ENCODE measurements at regions not wholly inside any gene's neighbourhood (a gene's known extent, or its start where the extent isn't known, plus 50 kb on each side); places are given as distances from the start of the nearest gene placed in this dataset.

DNA sequence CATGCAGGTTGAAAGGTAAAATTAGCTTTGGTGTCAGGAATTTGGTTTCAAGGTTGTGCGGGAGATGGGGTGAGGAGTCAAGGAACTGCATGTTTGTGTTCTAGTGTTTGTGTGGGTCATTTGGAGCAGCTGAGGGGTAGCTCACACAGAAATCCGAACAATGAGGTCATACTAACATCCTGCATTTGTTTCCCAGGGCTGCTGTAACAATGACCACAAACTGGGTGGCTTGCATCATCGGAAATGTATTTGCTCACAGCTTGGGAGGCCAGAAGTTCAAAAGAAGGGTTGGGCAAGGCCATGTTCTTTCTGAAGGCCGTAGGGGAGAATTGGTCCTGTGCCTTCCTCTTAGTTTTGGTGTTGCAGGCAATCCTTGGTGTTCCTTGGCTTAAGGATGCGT, 287.4 kb downstream of the HAPSTR1 start:
- Histone ChIP-seq H3K9me3 (ENCODE audit: control insufficient read depth, insufficient read depth, low read depth, low read length) (no peaks in the 10 kb centered on the region), H3K36me3 (ENCODE audit: control insufficient read depth in 2 of 2, insufficient read depth in 1 of 2, low read length in 2 of 2) (no peaks in the 10 kb centered on the region), H3K4me1 (ENCODE audit: control insufficient read depth, insufficient read depth, low read length) (no peaks in the 10 kb centered on the region), H3K4me3 (ENCODE audit: low read depth, low read length) (no peak overlapping the region), H3K27ac (ENCODE audit: extremely low read depth, low read depth, low read length) (no peak overlapping the region)
- CTCF ChIA-PET = interaction anchor here (0.6 kb wide), 1 partner anchor 611 kb away, joined by 3 read pairs; no protein-coding TSS in a partner anchor
- TF ChIP-seq, protein P1, sequence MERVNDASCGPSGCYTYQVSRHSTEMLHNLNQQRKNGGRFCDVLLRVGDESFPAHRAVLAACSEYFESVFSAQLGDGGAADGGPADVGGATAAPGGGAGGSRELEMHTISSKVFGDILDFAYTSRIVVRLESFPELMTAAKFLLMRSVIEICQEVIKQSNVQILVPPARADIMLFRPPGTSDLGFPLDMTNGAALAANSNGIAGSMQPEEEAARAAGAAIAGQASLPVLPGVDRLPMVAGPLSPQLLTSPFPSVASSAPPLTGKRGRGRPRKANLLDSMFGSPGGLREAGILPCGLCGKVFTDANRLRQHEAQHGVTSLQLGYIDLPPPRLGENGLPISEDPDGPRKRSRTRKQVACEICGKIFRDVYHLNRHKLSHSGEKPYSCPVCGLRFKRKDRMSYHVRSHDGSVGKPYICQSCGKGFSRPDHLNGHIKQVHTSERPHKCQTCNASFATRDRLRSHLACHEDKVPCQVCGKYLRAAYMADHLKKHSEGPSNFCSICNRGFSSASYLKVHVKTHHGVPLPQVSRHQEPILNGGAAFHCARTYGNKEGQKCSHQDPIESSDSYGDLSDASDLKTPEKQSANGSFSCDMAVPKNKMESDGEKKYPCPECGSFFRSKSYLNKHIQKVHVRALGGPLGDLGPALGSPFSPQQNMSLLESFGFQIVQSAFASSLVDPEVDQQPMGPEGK (tag by site-specific recombination; IDR thresholded peaks at IDR 0.05) = no peak
- no peak for TF ChIP-seq ZNF707 (tag by site-specific recombination; IDR thresholded peaks at IDR 0.05)
- TF ChIP-seq ZBTB17 (tag by site-specific recombination; IDR thresholded peaks at IDR 0.05) = no peak
- TF ChIP-seq BCL11A (tag by site-specific recombination; IDR thresholded peaks at IDR 0.05; ENCODE audit: low read depth) = no peak
- TF ChIP-seq ZNF394 (tag by site-specific recombination; IDR thresholded peaks at IDR 0.05; ENCODE audit: borderline replicate concordance) = peak; percentile 22; the same call in 1 of the 2 replicates
- no peak for TF ChIP-seq ZSCAN30 (tag by site-specific recombination; IDR thresholded peaks at IDR 0.05)
- peak; percentile 77 for TF ChIP-seq ZBTB21 (tag by site-specific recombination; IDR thresholded peaks at IDR 0.05)
- TF ChIP-seq, protein P2, sequence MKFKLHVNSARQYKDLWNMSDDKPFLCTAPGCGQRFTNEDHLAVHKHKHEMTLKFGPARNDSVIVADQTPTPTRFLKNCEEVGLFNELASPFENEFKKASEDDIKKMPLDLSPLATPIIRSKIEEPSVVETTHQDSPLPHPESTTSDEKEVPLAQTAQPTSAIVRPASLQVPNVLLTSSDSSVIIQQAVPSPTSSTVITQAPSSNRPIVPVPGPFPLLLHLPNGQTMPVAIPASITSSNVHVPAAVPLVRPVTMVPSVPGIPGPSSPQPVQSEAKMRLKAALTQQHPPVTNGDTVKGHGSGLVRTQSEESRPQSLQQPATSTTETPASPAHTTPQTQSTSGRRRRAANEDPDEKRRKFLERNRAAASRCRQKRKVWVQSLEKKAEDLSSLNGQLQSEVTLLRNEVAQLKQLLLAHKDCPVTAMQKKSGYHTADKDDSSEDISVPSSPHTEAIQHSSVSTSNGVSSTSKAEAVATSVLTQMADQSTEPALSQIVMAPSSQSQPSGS (tag by site-specific recombination; IDR thresholded peaks at IDR 0.05; ENCODE audit: low read depth) = no peak
- no peak for TF ChIP-seq ZBTB8A (tag by site-specific recombination; IDR thresholded peaks at IDR 0.05)
- POLR2A ChIA-PET = no interaction called here

DNA sequence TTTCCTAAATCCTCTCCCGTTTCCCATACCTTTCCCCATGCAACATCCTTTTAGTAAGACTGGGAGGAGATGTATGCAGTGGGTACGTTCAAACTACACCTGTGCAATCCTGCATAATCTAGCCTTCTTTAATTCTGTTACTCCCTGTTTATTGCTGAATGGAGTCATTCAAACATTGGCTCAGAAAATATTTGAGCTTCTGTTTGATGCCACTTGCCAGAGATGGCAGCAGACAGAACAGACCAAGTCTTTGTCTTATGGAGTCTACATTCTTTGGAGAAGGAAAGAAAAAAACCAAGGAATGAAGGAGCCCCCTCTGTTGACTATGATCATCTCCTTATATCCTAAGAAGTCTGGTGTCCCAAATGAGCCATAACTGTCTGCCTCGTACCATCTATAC, 288.8 kb downstream of the HAPSTR1 start:
- no peaks in the 10 kb centered on the region for H3K9me3 ChIP-seq (ENCODE audit: control insufficient read depth, insufficient read depth, low read depth, low read length)
- H3K4me3 ChIP-seq (ENCODE audit: low read depth, low read length) = no peak overlapping the region
- POLR2A ChIA-PET = no interaction called here
- CTCF ChIA-PET = interaction anchor here (0.6 kb wide), 1 partner anchor 263 kb away, joined by 3 read pairs; no protein-coding TSS in a partner anchor
- no peaks in the 10 kb centered on the region for H3K36me3 ChIP-seq (ENCODE audit: control insufficient read depth in 2 of 2, insufficient read depth in 1 of 2, low read length in 2 of 2)
- no peak overlapping the region for H3K27ac ChIP-seq (ENCODE audit: extremely low read depth, low read depth, low read length)
- TF ChIP-seq ZNF529 (tag by site-specific recombination; IDR thresholded peaks at IDR 0.05; ENCODE audit: insufficient replicate concordance) (no peak), ZNF843 (tag by site-specific recombination; IDR thresholded peaks at IDR 0.05) (no peak), ZNF169 (tag by site-specific recombination; IDR thresholded peaks at IDR 0.05) (no peak), ZNF391 (tag by site-specific recombination; IDR thresholded peaks at IDR 0.05; ENCODE audit: borderline replicate concordance, low read depth) (no peak), ZNF48 (tag by site-specific recombination; IDR thresholded peaks at IDR 0.05) (no peak), ZNF629 (tag by site-specific recombination; IDR thresholded peaks at IDR 0.05) (no peak), ZNF404 (tag by site-specific recombination; IDR thresholded peaks at IDR 0.05) (no peak), ZNF768 (tag by site-specific recombination; IDR thresholded peaks at IDR 0.05) (no peak), OSR2 (tag by site-specific recombination; IDR thresholded peaks at IDR 0.05) (no peak), ZNF660 (tag by site-specific recombination; IDR thresholded peaks at IDR 0.05) (no peak), ZNF621 (tag by site-specific recombination; IDR thresholded peaks at IDR 0.05) (no peak), KLF16 (tag by site-specific recombination; IDR thresholded peaks at IDR 0.05) (no peak), ZNF530 (tag by site-specific recombination; IDR thresholded peaks at IDR 0.05; ENCODE audit: low read depth) (no peak), ZNF157 (tag by site-specific recombination; IDR thresholded peaks at IDR 0.05) (no peak), ZNF112 (tag by site-specific recombination; IDR thresholded peaks at IDR 0.05) (no peak)
- TF ChIP-seq, protein P3, sequence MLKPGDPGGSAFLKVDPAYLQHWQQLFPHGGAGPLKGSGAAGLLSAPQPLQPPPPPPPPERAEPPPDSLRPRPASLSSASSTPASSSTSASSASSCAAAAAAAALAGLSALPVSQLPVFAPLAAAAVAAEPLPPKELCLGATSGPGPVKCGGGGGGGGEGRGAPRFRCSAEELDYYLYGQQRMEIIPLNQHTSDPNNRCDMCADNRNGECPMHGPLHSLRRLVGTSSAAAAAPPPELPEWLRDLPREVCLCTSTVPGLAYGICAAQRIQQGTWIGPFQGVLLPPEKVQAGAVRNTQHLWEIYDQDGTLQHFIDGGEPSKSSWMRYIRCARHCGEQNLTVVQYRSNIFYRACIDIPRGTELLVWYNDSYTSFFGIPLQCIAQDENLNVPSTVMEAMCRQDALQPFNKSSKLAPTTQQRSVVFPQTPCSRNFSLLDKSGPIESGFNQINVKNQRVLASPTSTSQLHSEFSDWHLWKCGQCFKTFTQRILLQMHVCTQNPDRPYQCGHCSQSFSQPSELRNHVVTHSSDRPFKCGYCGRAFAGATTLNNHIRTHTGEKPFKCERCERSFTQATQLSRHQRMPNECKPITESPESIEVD (tag by site-specific recombination; IDR thresholded peaks at IDR 0.05) = no peak
- TF ChIP-seq, protein P4, sequence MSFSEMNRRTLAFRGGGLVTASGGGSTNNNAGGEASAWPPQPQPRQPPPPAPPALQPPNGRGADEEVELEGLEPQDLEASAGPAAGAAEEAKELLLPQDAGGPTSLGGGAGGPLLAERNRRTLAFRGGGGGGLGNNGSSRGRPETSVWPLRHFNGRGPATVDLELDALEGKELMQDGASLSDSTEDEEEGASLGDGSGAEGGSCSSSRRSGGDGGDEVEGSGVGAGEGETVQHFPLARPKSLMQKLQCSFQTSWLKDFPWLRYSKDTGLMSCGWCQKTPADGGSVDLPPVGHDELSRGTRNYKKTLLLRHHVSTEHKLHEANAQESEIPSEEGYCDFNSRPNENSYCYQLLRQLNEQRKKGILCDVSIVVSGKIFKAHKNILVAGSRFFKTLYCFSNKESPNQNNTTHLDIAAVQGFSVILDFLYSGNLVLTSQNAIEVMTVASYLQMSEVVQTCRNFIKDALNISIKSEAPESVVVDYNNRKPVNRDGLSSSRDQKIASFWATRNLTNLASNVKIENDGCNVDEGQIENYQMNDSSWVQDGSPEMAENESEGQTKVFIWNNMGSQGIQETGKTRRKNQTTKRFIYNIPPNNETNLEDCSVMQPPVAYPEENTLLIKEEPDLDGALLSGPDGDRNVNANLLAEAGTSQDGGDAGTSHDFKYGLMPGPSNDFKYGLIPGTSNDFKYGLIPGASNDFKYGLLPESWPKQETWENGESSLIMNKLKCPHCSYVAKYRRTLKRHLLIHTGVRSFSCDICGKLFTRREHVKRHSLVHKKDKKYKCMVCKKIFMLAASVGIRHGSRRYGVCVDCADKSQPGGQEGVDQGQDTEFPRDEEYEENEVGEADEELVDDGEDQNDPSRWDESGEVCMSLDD (tag by site-specific recombination; IDR thresholded peaks at IDR 0.05) = no peak
- TF ChIP-seq, protein P5, sequence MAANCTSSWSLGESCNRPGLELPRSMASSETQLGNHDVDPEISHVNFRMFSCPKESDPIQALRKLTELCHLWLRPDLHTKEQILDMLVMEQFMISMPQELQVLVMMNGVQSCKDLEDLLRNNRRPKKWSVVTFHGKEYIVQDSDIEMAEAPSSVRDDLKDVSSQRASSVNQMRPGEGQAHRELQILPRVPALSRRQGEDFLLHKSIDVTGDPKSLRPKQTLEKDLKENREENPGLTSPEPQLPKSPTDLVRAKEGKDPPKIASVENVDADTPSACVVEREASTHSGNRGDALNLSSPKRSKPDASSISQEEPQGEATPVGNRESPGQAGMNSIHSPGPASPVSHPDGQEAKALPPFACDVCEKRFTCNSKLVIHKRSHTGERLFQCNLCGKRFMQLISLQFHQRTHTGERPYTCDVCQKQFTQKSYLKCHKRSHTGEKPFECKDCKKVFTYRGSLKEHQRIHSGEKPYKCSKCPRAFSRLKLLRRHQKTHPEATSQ (tag by site-specific recombination; IDR thresholded peaks at IDR 0.05) = no peak
- H3K4me1 ChIP-seq (ENCODE audit: control insufficient read depth, insufficient read depth, low read length) = no peaks in the 10 kb centered on the region
